Colonic mucosa (tissue), 4 donors: ENCODE measurements at regions not wholly inside any gene's neighbourhood (a gene's known extent, or its start where the extent isn't known, plus 50 kb on each side); places are given as distances from the start of the nearest gene placed in this dataset.

Experiments
- DNase-seq: peaks from one replicate; pipeline ENCODE4 v3.0.0-alpha.2; 2020
- H3K27ac ChIP-seq: fragments of 200-600 bp; one replicate; pipeline ENCODE4 v1.8.0; 2021
- H3K27me3 ChIP-seq: fragments of 200-600 bp; one replicate; pipeline ENCODE4 v1.8.0; 2021
- H3K36me3 ChIP-seq: fragments of 200-600 bp; one replicate; pipeline ENCODE4 v1.8.0; 2021
- H3K4me1 ChIP-seq: fragments of 200-600 bp; one replicate; pipeline ENCODE4 v1.8.0; 2021; ENCODE audit warnings: mild to moderate bottlenecking
- H3K4me3 ChIP-seq: fragments of 200-600 bp; one replicate; pipeline ENCODE4 v1.8.0; 2021
- H3K9ac ChIP-seq, 2 donors: one replicate each; pipeline ENCODE4 v1.7.0; 2013; ENCODE audit warnings: control low read depth in 2 of 2, low read depth in 2 of 2, low read length in 2 of 2
- H3K9me3 ChIP-seq: fragments of 200-600 bp; one replicate; pipeline ENCODE4 v1.8.0; 2021
- CTCF ChIP-seq: fragments of 200-600 bp; IDR thresholded peaks from one replicate; pipeline ENCODE4 v1.8.0; 2022; ENCODE audit warnings: antibody characterized with exemption, mild to moderate bottlenecking
- intact Hi-C: fragments of 100-400 bp; cut with DNase I; formaldehyde crosslinking; loops from one replicate; pipeline ENCODE4 v1.14.1; 2022
- donor health status: healthy.
- donor health status: DM: no; HTN: no; CAD: no.
- donor health status: DM: no; HTN: no; CAD: no.

- Histone ChIP-seq H3K27me3 (no peaks in the 10 kb centered on the region), H3K4me1 (no peaks in the 10 kb centered on the region), H3K36me3 (no peaks in the 10 kb centered on the region), H3K27ac (no peak overlapping the region), H3K9ac (no peak overlapping the region), H3K4me3 (no peak overlapping the region), H3K9me3 (no peaks in the 10 kb centered on the region)
- intact Hi-C loops, result no loop called here
- no peak for TF ChIP-seq CTCF
- DNase-seq, result no peak
These were observed 92.7 kb downstream of the PCSK1 start for GRCh38 chr5:96340357-96340756.

GRCh38 chr5:96339862-96340261 is 93.2 kb downstream of the PCSK1 start:
- no peak for DNase-seq
- TF ChIP-seq CTCF, result no peak
- Histone ChIP-seq H3K4me3 (no peak overlapping the region), H3K9me3 (no peaks in the 10 kb centered on the region), H3K4me1 (no peaks in the 10 kb centered on the region), H3K27me3 (no peaks in the 10 kb centered on the region), H3K27ac (no peak overlapping the region), H3K9ac (no peak overlapping the region), H3K36me3 (no peaks in the 10 kb centered on the region)
- intact Hi-C loops, result loop anchor here (10.0 kb wide), 1 partner anchor 695 kb away; the partner anchor contains the start of gene RFESD

DNA sequence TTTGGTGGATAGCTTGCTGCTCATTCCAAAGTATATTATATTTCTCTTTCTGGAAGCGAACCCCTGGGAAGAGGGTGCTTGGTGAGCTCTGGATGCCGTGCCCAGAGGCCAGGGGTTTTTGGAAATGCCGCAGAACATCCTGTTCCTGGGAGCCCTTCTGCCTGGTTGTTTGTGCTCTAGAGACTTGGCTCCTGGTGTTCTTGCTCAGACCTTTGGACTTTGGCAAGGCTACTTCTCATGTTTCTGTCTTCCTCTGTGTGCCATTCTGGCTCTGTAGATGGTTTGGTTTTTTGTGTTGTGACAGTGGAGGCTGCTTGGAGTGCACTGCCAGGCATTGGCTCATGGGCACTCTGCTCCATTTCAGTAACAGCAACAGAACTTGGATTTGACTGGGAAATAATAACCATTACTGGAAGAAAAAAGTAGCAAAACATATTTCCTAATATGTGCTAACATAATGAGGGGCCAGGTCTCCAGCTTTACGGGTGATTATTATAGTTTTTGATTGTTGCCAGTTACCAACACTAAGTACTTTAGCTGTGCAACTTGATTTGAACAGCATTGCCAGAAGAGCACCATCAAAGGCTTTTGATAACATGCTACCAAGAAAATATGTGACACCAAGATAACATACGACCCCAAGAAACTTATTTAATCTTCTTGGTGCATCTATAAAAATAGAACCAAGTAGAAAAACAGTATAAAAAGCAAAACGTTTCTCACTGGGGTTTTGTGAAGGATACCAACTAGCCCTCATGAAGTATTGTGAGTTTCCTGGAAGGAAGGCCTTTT is 94.2 kb downstream of the PCSK1 start:
- Histone ChIP-seq H3K4me1 (no peaks in the 10 kb centered on the region), H3K27ac (no peak overlapping the region), H3K27me3 (no peaks in the 10 kb centered on the region), H3K9ac (no peak overlapping the region), H3K36me3 (no peaks in the 10 kb centered on the region), H3K9me3 (no peaks in the 10 kb centered on the region), H3K4me3 (no peak overlapping the region)
- intact Hi-C loops, result loop anchor here (10.0 kb wide), 1 partner anchor 694 kb away; the partner anchor contains the start of gene RFESD
- peak; percentile 56 for DNase-seq
- TF ChIP-seq CTCF, result no peak

DNA sequence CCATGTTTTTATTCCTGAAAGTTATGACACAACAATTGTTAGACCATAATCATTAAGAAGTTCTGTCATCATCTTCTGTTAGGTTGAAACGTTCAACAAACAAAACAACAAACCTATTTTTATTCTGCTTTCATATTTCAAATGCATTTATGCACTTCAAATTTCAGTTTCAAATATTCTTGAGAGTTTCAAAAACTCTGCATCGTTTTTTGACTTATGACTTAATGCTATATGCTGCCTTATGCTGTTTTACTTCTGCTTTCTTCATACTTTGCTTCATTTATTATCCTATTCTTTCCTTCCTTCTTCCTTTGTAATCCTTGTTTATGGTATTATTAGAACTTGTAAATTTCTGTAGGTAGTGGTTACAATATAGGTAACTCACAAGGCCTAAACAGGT is 95.0 kb downstream of the PCSK1 start:
- Histone ChIP-seq H3K9me3 (no peaks in the 10 kb centered on the region), H3K36me3 (no peaks in the 10 kb centered on the region), H3K27me3 (no peaks in the 10 kb centered on the region), H3K9ac (no peak overlapping the region), H3K27ac (no peak overlapping the region), H3K4me1 (no peaks in the 10 kb centered on the region), H3K4me3 (no peak overlapping the region)
- DNase-seq, result no peak
- intact Hi-C loops, result loop anchor here (10.0 kb wide), 1 partner anchor 693 kb away; the partner anchor contains the start of gene RFESD
- TF ChIP-seq CTCF, result no peak

DNA sequence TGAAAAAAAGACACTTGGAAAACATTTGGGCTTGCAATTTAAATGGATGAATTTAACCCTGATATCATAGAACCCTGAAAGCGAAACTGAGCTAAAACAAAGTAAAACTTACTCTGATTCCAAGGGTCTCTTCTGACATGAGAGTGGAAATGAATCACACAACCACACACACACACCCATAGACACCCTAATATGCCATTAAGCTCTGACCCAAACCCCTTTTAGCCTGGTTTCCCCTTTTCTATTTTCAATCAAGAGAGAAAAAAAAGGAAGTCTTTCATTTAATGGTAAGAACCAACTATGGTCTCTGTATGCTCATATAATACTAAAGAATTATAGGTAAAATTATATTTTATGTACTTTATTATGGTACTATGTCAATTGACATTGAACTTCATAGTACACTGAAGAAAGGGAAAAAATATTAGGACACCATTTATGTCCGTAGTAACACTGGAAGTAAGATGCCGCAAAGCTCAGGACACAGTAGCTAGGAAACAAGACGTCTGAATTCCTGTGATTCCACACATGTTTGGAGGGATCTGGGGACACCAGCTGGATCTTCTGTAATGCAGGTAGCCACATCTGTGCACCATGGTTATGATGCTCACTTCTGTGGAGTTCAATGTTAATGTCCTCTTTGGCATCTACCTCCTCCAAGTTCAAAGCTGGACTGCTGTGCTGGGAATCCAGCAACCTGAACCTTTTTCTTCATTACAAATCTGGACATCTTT is 95.8 kb downstream of the PCSK1 start:
- intact Hi-C loops, result loop anchor here (2.0 to 10.0 kb wide), 2 partner anchors 478 to 692 kb away; partner anchors contain the start of gene RFESD
- Histone ChIP-seq H3K36me3 (no peaks in the 10 kb centered on the region), H3K27ac (no peak overlapping the region), H3K27me3 (no peaks in the 10 kb centered on the region), H3K4me1 (no peaks in the 10 kb centered on the region), H3K9ac (no peak overlapping the region), H3K4me3 (no peak overlapping the region), H3K9me3 (no peaks in the 10 kb centered on the region)
- DNase-seq, result no peak
- no peak for TF ChIP-seq CTCF
